ENCODE measurements at regions not wholly inside any gene's neighbourhood (a gene's known extent, or its start where the extent isn't known, plus 50 kb on each side); places are given as distances from the start of the nearest gene placed in this dataset.

GRCh38 chr7:37557571-37558209 lies 109.0 kb upstream of the ELMO1 start:
- no peak for TF ChIP-seq POLR2A (IDR thresholded peaks at IDR 0.05)
- no peak for TF ChIP-seq CTCF (IDR thresholded peaks at IDR 0.05)
- no peak overlapping the region for H3K27ac ChIP-seq
- no peaks in the 10 kb centered on the region for H3K4me1 ChIP-seq
- no peak overlapping the region for H3K4me3 ChIP-seq
- H3K9me3 ChIP-seq = no peaks in the 10 kb centered on the region
- no peak for DNase-seq
- H3K27me3 ChIP-seq = no peaks in the 10 kb centered on the region
- no peaks in the 10 kb centered on the region for H3K36me3 ChIP-seq

GRCh38 chr7:37558320-37559096 lies 109.8 kb upstream of the ELMO1 start:
- Histone ChIP-seq H3K36me3 (no peaks in the 10 kb centered on the region), H3K4me1 (no peaks in the 10 kb centered on the region), H3K4me3 (no peak overlapping the region), H3K27me3 (no peaks in the 10 kb centered on the region), H3K9me3 (no peaks in the 10 kb centered on the region), H3K27ac (no peak overlapping the region)
- no peak for TF ChIP-seq POLR2A (IDR thresholded peaks at IDR 0.05)
- TF ChIP-seq CTCF (IDR thresholded peaks at IDR 0.05) = no peak
- DNase-seq = no peak

- H3K4me1 ChIP-seq = no peaks in the 10 kb centered on the region
- DNase-seq = no peak
- no peaks in the 10 kb centered on the region for H3K36me3 ChIP-seq
- no peaks in the 10 kb centered on the region for H3K9me3 ChIP-seq
- no peak for TF ChIP-seq CTCF (IDR thresholded peaks at IDR 0.05)
- no peak for TF ChIP-seq POLR2A (IDR thresholded peaks at IDR 0.05)
- H3K27ac ChIP-seq = no peak overlapping the region
- H3K27me3 ChIP-seq = no peaks in the 10 kb centered on the region
- no peak overlapping the region for H3K4me3 ChIP-seq
Observed at GRCh38 chr7:37570145-37570544, 113.4 kb upstream of the GPR141 start.

- no peaks in the 10 kb centered on the region for H3K9me3 ChIP-seq
- H3K4me1 ChIP-seq = no peaks in the 10 kb centered on the region
- no peak overlapping the region for H3K4me3 ChIP-seq
- no peaks in the 10 kb centered on the region for H3K36me3 ChIP-seq
- no peak for TF ChIP-seq POLR2A (IDR thresholded peaks at IDR 0.05)
- TF ChIP-seq CTCF (IDR thresholded peaks at IDR 0.05) = no peak
- no peak overlapping the region for H3K27ac ChIP-seq
- DNase-seq = no peak
- H3K27me3 ChIP-seq = no peaks in the 10 kb centered on the region
Observed at GRCh38 chr7:37571806-37572205, 111.8 kb upstream of the GPR141 start.

- Histone ChIP-seq H3K36me3 (no peaks in the 10 kb centered on the region), H3K4me3 (no peak overlapping the region), H3K4me1 (no peaks in the 10 kb centered on the region), H3K27ac (no peak overlapping the region), H3K9me3 (no peaks in the 10 kb centered on the region), H3K27me3 (no peaks in the 10 kb centered on the region)
- TF ChIP-seq CTCF (IDR thresholded peaks at IDR 0.05) (no peak), POLR2A (IDR thresholded peaks at IDR 0.05) (no peak)
- DNase-seq = no peak
Observed at GRCh38 chr7:37577412-37577811, 106.2 kb upstream of the GPR141 start.

Measured in Peyer's patch (tissue), 4 donors.